ENCODE measurements at regions not wholly inside any gene's neighbourhood (a gene's known extent, or its start where the extent isn't known, plus 50 kb on each side); places are given as distances from the start of the nearest gene placed in this dataset.
"Not testable (repeated sequence)": the region's sequence is repeated elsewhere in the genome, so short reads cannot be mapped to it uniquely, and the experiment has no call there.

DNA sequence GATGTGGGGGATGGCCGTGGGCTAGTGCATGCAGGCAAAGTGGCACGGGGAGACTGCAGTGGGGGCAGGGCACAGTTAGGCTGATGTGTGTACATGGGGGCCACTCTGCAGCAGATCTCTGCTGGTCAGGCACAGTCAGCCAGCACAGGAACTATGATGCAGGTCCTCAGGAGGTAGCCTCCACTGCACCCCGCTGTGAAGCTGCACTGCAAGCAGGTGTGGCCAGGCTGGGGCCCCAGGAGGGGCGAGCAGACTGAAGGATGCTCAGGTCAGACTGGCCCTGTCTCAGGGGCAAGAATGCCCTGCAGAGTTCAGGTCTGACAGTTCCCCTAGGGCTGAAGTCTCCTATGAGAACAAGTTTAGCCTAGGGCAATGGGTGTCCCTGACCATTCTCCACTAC lies 273.8 kb upstream of the FAM240B start:
- TF ChIP-seq, protein P1, sequence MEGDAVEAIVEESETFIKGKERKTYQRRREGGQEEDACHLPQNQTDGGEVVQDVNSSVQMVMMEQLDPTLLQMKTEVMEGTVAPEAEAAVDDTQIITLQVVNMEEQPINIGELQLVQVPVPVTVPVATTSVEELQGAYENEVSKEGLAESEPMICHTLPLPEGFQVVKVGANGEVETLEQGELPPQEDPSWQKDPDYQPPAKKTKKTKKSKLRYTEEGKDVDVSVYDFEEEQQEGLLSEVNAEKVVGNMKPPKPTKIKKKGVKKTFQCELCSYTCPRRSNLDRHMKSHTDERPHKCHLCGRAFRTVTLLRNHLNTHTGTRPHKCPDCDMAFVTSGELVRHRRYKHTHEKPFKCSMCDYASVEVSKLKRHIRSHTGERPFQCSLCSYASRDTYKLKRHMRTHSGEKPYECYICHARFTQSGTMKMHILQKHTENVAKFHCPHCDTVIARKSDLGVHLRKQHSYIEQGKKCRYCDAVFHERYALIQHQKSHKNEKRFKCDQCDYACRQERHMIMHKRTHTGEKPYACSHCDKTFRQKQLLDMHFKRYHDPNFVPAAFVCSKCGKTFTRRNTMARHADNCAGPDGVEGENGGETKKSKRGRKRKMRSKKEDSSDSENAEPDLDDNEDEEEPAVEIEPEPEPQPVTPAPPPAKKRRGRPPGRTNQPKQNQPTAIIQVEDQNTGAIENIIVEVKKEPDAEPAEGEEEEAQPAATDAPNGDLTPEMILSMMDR (conservative IDR thresholded peaks at IDR 0.05; ENCODE audit: low read depth, low read length): not testable (repeated sequence)
- not testable (repeated sequence) for TF ChIP-seq EZH2 (IDR thresholded peaks at IDR 0.05; ENCODE audit: borderline replicate concordance, low read depth, low read length, poor library complexity, severe bottlenecking)

Data from A673 (cell line).